Mesenteric fat pad (tissue), 1 donor: ENCODE measurements at regions not wholly inside any gene's neighbourhood (a gene's known extent, or its start where the extent isn't known, plus 50 kb on each side); places are given as distances from the start of the nearest gene placed in this dataset.

ENCODE experiments used
- DNase-seq: peaks from one replicate; pipeline ENCODE4 v3.0.0-alpha.2; 2020; ENCODE audit warnings: low spot score
- donor health status: DM: yes; HTN: yes; CAD: no.

GRCh38 chr13:24108615-24108965 lies 51.9 kb upstream of the SPATA13 start:
- no peak for DNase-seq

GRCh38 chr13:24110011-24110410 lies 50.5 kb upstream of the SPATA13 start:
- DNase-seq: no peak
